Immature natural killer cell (primary cell): ENCODE measurements at regions not wholly inside any gene's neighbourhood (a gene's known extent, or its start where the extent isn't known, plus 50 kb on each side); places are given as distances from the start of the nearest gene placed in this dataset.

ENCODE experiments used
- DNase-seq, 3 donors: peaks; one replicate each; pipeline ENCODE4 v3.0.0; 2022; ENCODE audit warnings: mixed read lengths in 1 of 3
- H3K27ac Mint-ChIP-seq, 6 donors: one replicate each; pipeline ENCODE4 v1.8.0; 2020; ENCODE audit warnings: mixed read lengths in 6 of 6, mild to moderate bottlenecking in 5 of 6, inconsistent platforms in 4 of 6, moderate library complexity in 3 of 6
- H3K27me3 Mint-ChIP-seq, 3 donors: one replicate each; pipeline ENCODE4 v1.8.0; 2020 to 2021; ENCODE audit warnings: low read depth in 3 of 3, mild to moderate bottlenecking in 3 of 3, mixed read lengths in 3 of 3, moderate library complexity in 3 of 3, inconsistent platforms in 1 of 3
- H3K36me3 Mint-ChIP-seq, 3 donors: one replicate each; pipeline ENCODE4 v1.8.0; 2020; ENCODE audit warnings: mixed read lengths in 3 of 3, inconsistent platforms in 2 of 3, mild to moderate bottlenecking in 2 of 3
- H3K4me1 Mint-ChIP-seq, 2 donors: one replicate each; pipeline ENCODE4 v1.8.0; 2020; ENCODE audit warnings: inconsistent platforms in 2 of 2, mild to moderate bottlenecking in 2 of 2, mixed read lengths in 2 of 2, moderate library complexity in 1 of 2
- H3K4me3 Mint-ChIP-seq, 5 donors: one replicate each; pipeline ENCODE4 v1.8.0; 2020; ENCODE audit warnings: mild to moderate bottlenecking in 5 of 5, mixed read lengths in 5 of 5, inconsistent platforms in 3 of 5, moderate library complexity in 3 of 5
- H3K9me3 Mint-ChIP-seq, 6 donors: one replicate each; pipeline ENCODE4 v1.8.0; 2020; ENCODE audit warnings: mild to moderate bottlenecking in 6 of 6, mixed read lengths in 6 of 6, inconsistent platforms in 4 of 6, moderate library complexity in 3 of 6

DNA sequence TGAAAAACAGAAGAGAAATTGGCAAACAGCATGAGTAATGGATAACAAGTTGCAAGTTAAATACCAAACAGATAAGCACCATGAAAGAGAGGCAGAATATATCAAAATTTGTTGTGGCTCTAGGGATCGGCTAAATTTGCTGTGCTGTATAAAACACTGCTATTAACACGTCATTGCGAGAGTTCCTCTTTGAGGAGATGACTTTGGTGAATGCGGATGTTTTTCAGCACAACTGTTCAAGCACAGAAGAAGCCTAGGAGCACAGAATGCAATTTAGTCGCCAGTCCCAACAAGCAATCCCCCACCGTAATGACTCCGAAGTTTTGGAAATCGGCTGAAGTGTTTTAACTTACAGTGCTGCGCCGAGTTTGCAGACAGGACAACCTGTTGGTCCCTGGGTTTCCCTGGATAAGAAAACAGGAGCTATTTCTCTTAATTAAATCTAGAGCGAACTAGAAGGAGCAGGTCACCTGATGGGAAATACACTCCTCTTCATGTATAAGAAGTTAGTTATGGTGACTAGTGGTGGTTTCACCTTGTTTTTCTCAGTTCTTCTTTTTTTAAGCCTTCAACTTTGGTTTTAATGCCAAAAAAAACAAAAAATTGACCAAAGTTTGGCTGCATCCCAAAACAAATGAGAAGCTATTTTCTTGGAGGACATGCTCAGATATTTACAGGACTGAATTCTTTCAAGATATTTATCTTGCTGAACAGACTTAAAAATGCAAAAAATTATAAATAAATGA is 454.1 kb upstream of the SALL3 start:
- no peak overlapping the region for H3K4me3 Mint-ChIP-seq
- no peaks in the 10 kb centered on the region for H3K4me1 Mint-ChIP-seq
- H3K9me3 Mint-ChIP-seq: no peaks in the 10 kb centered on the region
- DNase-seq: no peak
- no peaks in the 10 kb centered on the region for H3K36me3 Mint-ChIP-seq
- H3K27ac Mint-ChIP-seq: no peak overlapping the region
- H3K27me3 Mint-ChIP-seq: peaks cover 0 to 4% (median 0%) of the 10 kb centered on the region in 3 donors

GRCh38 chr18:78526275-78526674 is 453.3 kb upstream of the SALL3 start:
- Mint-ChIP-seq H3K4me3 (no peak overlapping the region), H3K9me3 (no peaks in the 10 kb centered on the region), H3K27ac (no peak overlapping the region), H3K36me3 (no peaks in the 10 kb centered on the region), H3K27me3 (peaks cover 0 to 4% (median 2%) of the 10 kb centered on the region in 3 donors), H3K4me1 (no peaks in the 10 kb centered on the region)
- DNase-seq: no peak

DNA sequence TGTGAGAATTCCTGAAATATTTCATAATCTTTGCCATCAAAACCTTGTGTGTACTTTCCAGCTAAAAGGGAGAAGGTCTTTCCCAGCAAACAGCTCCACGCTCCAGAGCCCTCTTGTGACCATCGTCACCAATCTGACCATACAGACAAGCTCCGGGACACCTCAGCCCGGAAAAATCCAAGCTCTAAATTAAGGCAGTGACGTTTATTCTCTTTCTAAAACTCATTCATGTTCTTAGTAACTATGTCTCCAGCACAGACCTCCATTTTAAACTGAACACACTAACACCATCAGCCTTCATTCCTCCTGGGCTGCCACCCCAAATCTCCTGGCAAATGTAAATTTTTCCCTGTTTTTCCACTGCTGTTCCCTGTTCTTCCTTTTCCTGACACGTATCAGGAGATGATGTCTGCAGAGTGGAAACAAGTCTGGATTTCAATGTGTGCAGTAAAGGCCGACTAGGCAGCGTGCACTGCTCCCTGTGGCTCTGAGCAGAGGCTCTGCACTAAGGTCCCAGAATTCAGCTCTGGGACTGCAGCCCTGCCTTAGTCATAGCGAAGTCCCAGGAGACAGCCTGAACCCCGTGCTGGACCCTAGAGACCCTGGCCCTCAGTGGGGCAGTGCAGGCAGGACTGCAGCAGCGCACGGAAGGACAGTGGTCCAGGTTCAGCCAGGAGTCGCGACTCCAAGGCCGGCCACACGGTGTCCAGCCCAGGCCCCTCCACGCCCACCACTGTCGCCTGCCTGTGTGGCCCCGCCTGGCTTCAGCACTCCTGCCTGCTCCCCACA is 452.5 kb upstream of the SALL3 start:
- no peak overlapping the region for H3K4me3 Mint-ChIP-seq
- H3K9me3 Mint-ChIP-seq: no peaks in the 10 kb centered on the region
- no peaks in the 10 kb centered on the region for H3K4me1 Mint-ChIP-seq
- peaks cover 0 to 4% (median 2%) of the 10 kb centered on the region in 3 donors for H3K27me3 Mint-ChIP-seq
- DNase-seq: no peak
- H3K36me3 Mint-ChIP-seq: no peaks in the 10 kb centered on the region
- H3K27ac Mint-ChIP-seq: no peak overlapping the region

DNA sequence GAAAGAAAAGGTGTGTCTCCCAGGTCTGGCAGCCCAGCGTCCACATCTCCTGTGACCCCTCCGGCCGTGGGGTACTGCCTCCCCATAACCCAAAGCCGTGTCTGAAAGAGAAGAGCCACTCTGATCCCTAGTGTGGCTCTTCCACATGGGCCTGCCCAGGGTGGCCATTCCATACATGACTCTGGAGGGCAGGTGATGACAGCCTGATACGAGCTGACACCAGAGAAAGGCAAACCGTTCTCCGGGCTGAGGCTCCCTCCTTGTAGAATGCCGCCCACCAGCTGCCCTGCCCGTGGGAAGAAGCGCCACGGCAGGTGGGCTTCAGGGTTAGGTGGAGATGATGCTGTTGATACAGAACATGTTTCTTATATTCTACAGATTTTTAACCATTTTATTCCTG is 451.6 kb upstream of the SALL3 start:
- H3K27ac Mint-ChIP-seq: no peak overlapping the region

GRCh38 chr18:78528411-78529258 is 451.0 kb upstream of the SALL3 start:
- Mint-ChIP-seq H3K4me3 (no peak overlapping the region), H3K4me1 (no peaks in the 10 kb centered on the region), H3K36me3 (no peaks in the 10 kb centered on the region), H3K27me3 (peaks cover 0 to 5% (median 2%) of the 10 kb centered on the region in 3 donors), H3K9me3 (no peaks in the 10 kb centered on the region), H3K27ac (no peak overlapping the region)
- no peak for DNase-seq

More for the DNA sequence above, 451.6 kb upstream of the SALL3 start:
- no peaks in the 10 kb centered on the region for H3K36me3 Mint-ChIP-seq
- no peaks in the 10 kb centered on the region for H3K9me3 Mint-ChIP-seq
- H3K4me3 Mint-ChIP-seq: no peak overlapping the region
- peaks cover 0 to 4% (median 2%) of the 10 kb centered on the region in 3 donors for H3K27me3 Mint-ChIP-seq
- no peak for DNase-seq
- no peaks in the 10 kb centered on the region for H3K4me1 Mint-ChIP-seq

GRCh38 chr18:78531637-78532036 is 448.0 kb upstream of the SALL3 start:
- Mint-ChIP-seq H3K27ac (no peak overlapping the region), H3K4me1 (no peaks in the 10 kb centered on the region), H3K36me3 (no peaks in the 10 kb centered on the region), H3K4me3 (no peak overlapping the region), H3K9me3 (no peaks in the 10 kb centered on the region), H3K27me3 (peaks cover 3 to 7% (median 5%) of the 10 kb centered on the region in 3 donors)
- DNase-seq: no peak

DNA sequence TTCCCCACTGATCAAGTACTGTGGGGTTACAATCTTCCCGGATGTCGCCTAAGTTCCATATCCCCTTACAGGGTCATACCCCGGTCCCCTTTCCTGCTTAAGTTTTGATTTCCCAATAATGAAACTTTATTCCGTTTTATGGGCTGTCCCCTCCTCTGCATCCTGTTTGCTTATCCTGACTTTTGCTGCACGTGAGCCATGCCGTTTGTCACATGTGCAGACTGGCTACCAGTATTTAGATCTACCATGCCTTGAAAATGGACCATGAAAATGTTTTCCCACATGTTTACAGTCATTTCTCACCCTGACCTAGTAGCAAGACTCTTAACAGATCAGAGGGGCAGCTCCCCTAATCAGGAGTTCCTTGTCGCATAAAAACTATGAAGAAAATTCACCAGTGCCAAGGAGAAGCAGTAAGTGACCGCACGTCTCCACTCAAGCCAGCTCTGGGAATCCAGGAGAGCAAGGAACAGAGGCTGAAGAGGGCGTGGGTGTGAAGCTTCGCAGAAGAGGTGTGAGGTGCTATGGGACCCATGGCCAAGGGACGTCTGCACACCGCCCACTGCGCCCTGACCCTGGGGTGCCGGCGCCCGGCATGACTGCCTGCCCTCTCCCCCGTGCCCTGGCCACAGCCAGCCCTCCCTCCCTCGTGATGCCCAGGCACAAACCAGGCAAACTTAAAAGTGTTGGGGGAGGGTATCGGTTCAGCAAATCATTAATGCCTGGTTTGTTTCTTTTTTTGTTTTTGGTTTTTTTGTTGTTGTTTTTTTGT is 440.8 kb upstream of the SALL3 start:
- no peak for DNase-seq
- H3K36me3 Mint-ChIP-seq: no peaks in the 10 kb centered on the region
- H3K27ac Mint-ChIP-seq: no peak overlapping the region
- H3K4me1 Mint-ChIP-seq: no peaks in the 10 kb centered on the region
- no peaks in the 10 kb centered on the region for H3K9me3 Mint-ChIP-seq
- peaks cover 3 to 7% (median 5%) of the 10 kb centered on the region in 3 donors for H3K27me3 Mint-ChIP-seq
- H3K4me3 Mint-ChIP-seq: no peak overlapping the region

DNA sequence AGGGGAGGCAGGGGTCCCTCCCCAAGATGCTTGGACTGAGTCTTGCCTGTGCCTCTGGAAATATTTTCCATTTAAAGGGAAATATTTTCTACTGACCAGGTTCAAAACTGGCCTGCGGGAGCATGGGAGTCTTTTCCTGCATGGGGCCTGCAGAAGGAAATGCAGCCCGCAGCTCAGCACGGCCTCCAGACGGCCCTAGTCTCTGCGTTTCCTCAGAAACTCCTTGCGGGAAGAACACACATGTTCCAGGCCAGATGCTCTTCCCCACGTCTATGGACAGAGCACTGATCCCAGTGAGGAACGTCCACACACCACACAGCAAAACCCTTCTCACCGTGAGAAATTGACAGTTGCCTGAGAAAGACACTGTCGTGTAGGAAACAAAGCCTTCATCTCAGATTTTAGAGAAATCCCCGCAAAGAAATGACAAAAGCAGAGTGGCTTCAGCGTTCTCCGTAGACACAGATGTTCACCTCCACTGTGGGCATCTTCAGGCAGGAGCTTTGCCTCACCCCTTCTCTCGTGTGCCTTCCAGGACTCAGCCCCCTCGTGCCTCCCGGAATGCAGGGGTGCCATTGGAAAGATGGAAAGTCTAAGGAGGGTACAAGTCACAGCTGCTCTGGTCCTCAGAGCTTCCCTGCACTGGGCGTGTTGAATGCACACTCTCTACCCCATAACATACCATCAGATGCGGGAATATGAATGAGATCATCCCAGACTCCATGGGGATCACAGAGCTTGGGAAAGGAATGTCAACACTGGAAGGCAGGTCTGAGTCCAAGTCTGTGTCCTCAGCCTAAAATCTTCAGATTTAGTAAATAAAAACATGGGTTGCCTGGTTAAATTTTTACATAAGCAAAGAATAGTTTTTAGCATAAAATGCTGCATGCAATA is 438.7 kb upstream of the SALL3 start:
- no peak for DNase-seq
- Mint-ChIP-seq H3K4me1 (no peaks in the 10 kb centered on the region), H3K9me3 (peaks cover 0 to 1% (median 0%) of the 10 kb centered on the region in 6 donors), H3K4me3 (no peak overlapping the region), H3K27ac (no peak overlapping the region), H3K36me3 (no peaks in the 10 kb centered on the region), H3K27me3 (peaks cover 0 to 7% (median 4%) of the 10 kb centered on the region in 3 donors)

GRCh38 chr18:78542204-78542603 is 437.4 kb upstream of the SALL3 start:
- Mint-ChIP-seq H3K27ac (no peak overlapping the region), H3K4me3 (no peak overlapping the region), H3K27me3 (peaks cover 0 to 7% (median 0%) of the 10 kb centered on the region in 3 donors), H3K9me3 (peaks cover 0 to 2% (median 0%) of the 10 kb centered on the region in 6 donors), H3K36me3 (no peaks in the 10 kb centered on the region), H3K4me1 (no peaks in the 10 kb centered on the region)
- no peak for DNase-seq

GRCh38 chr18:78543201-78543725 is 436.4 kb upstream of the SALL3 start:
- no peaks in the 10 kb centered on the region for H3K36me3 Mint-ChIP-seq
- no peak overlapping the region for H3K4me3 Mint-ChIP-seq
- no peaks in the 10 kb centered on the region for H3K4me1 Mint-ChIP-seq
- peaks cover 0 to 5% (median 0%) of the 10 kb centered on the region in 3 donors for H3K27me3 Mint-ChIP-seq
- H3K27ac Mint-ChIP-seq: no peak overlapping the region
- H3K9me3 Mint-ChIP-seq: peaks cover 0 to 2% (median 0%) of the 10 kb centered on the region in 6 donors
- DNase-seq: no peak

- H3K36me3 Mint-ChIP-seq: no peaks in the 10 kb centered on the region
- DNase-seq: no peak
- H3K9me3 Mint-ChIP-seq: peaks cover 0 to 2% (median 0%) of the 10 kb centered on the region in 6 donors
- H3K27me3 Mint-ChIP-seq: peaks cover 0 to 2% (median 0%) of the 10 kb centered on the region in 3 donors
- no peaks in the 10 kb centered on the region for H3K4me1 Mint-ChIP-seq
- no peak overlapping the region for H3K4me3 Mint-ChIP-seq
- H3K27ac Mint-ChIP-seq: no peak overlapping the region
These were observed 433.3 kb upstream of the SALL3 start for GRCh38 chr18:78546281-78546680.

GRCh38 chr18:78547817-78548216 is 431.8 kb upstream of the SALL3 start:
- Mint-ChIP-seq H3K4me1 (no peaks in the 10 kb centered on the region), H3K9me3 (peaks cover 0 to 2% (median 0%) of the 10 kb centered on the region in 6 donors), H3K27ac (no peak overlapping the region), H3K4me3 (no peak overlapping the region), H3K27me3 (peaks cover 0 to 2% (median 0%) of the 10 kb centered on the region in 3 donors), H3K36me3 (no peaks in the 10 kb centered on the region)
- DNase-seq: no peak
